Tibial nerve (tissue), 4 donors: ENCODE measurements at regions not wholly inside any gene's neighbourhood (a gene's known extent, or its start where the extent isn't known, plus 50 kb on each side); places are given as distances from the start of the nearest gene placed in this dataset.

Experiments
- DNase-seq, 2 donors: peaks; one replicate each; pipeline ENCODE4 v3.0.0-alpha.2; 2019; ENCODE audit warnings: low spot score in 2 of 2
- H3K27ac ChIP-seq, 4 donors: fragments of 200-600 bp; sonication (generic) in 3 of 4; one replicate each; pipeline ENCODE4 v1.5.1; 2017 to 2019; ENCODE audit warnings: mild to moderate bottlenecking in 1 of 4
- H3K27me3 ChIP-seq, 2 donors: fragments of 200-600 bp; sonication (generic) in 1 of 2; one replicate each; pipeline versions ENCODE4 v1.5.1 to v1.6.0; 2017 to 2019
- H3K36me3 ChIP-seq, 3 donors: fragments of 200-600 bp; sonication (generic); one replicate each; pipeline ENCODE4 v1.5.1; 2018 to 2019
- H3K4me1 ChIP-seq, 4 donors: fragments of 200-600 bp; sonication (generic) in 3 of 4; one replicate each; pipeline ENCODE4 v1.5.1; 2017 to 2019
- H3K4me3 ChIP-seq, 4 donors: fragments of 200-600 bp; sonication (generic) in 3 of 4; one replicate each; pipeline ENCODE4 v1.5.1; 2017 to 2019; ENCODE audit warnings: mild to moderate bottlenecking in 1 of 4, moderate library complexity in 1 of 4
- H3K9me3 ChIP-seq, 4 donors: fragments of 200-600 bp; sonication (generic) in 3 of 4; one replicate each; pipeline ENCODE4 v1.5.1; 2017 to 2019
- CTCF ChIP-seq, 5 experiments: fragments of 200-600 bp in 3 of 5; fragments of 450-650 bp in 2 of 5; sonication (generic) in 3 of 5; IDR thresholded peaks; one replicate each; pipeline ENCODE4 v1.5.1; 2016 to 2019; ENCODE audit warnings: antibody characterized with exemption in 5 of 5, mild to moderate bottlenecking in 3 of 5, moderate library complexity in 2 of 5
- EP300 ChIP-seq, 2 donors: sonication (generic); formaldehyde crosslinking; IDR thresholded peaks; one replicate each; pipeline ENCODE4 v1.6.1; 2017; ENCODE audit warnings: antibody characterized with exemption in 2 of 2, mild to moderate bottlenecking in 1 of 2
- POLR2A ChIP-seq, 2 donors: fragments of 450-650 bp; IDR thresholded peaks; one replicate each; pipeline ENCODE4 v1.6.1; 2017; ENCODE audit warnings: antibody characterized with exemption in 2 of 2, mild to moderate bottlenecking in 2 of 2, moderate library complexity in 2 of 2
- WGBS, 2 donors: methylation state at CpG; one replicate each; pipeline ENCODE4 v1.1.5; 2018; 5-methylcytosine and 5-hydroxymethylcytosine counted together

GRCh38 chr4:151952711-151953254, 192.0 kb upstream of the GATB start:
- no peak overlapping the region for H3K4me3 ChIP-seq
- H3K27me3 ChIP-seq, result no peaks in the 10 kb centered on the region
- H3K27ac ChIP-seq, result no peak overlapping the region
- no peak for DNase-seq
- no peaks in the 10 kb centered on the region for H3K4me1 ChIP-seq
- TF ChIP-seq EP300 (IDR thresholded peaks at IDR 0.05) (no peak), CTCF (IDR thresholded peaks at IDR 0.05) (no peak), POLR2A (IDR thresholded peaks at IDR 0.05) (no peak)
- peaks cover 0 to 2% (median 0%) of the 10 kb centered on the region in 4 donors for H3K9me3 ChIP-seq
- no peaks in the 10 kb centered on the region for H3K36me3 ChIP-seq
- 90 to 92% methylated on average over 6 of the region's 6 CpGs for WGBS, 2 donors

- TF ChIP-seq EP300 (IDR thresholded peaks at IDR 0.05) (no peak), CTCF (IDR thresholded peaks at IDR 0.05) (no peak), POLR2A (IDR thresholded peaks at IDR 0.05) (no peak)
- H3K4me3 ChIP-seq, result no peak overlapping the region
- H3K9me3 ChIP-seq, result peaks cover 0 to 9% (median 0%) of the 10 kb centered on the region in 4 donors
- DNase-seq, result no peak
- no peaks in the 10 kb centered on the region for H3K36me3 ChIP-seq
- no peaks in the 10 kb centered on the region for H3K4me1 ChIP-seq
- 52 to 60% methylated on average over 4 of the region's 4 CpGs for WGBS, 2 donors
- H3K27me3 ChIP-seq, result no peaks in the 10 kb centered on the region
- no peak overlapping the region for H3K27ac ChIP-seq
Measured at GRCh38 chr4:151952137-151952536, 191.3 kb upstream of the GATB start.

- DNase-seq, result no peak
- no peaks in the 10 kb centered on the region for H3K4me1 ChIP-seq
- no peak overlapping the region for H3K27ac ChIP-seq
- WGBS, 2 donors, result 55 to 56% methylated on average over 5 of the region's 5 CpGs
- TF ChIP-seq CTCF (IDR thresholded peaks at IDR 0.05), result no peak
- TF ChIP-seq EP300 (IDR thresholded peaks at IDR 0.05), result no peak
- no peak for TF ChIP-seq POLR2A (IDR thresholded peaks at IDR 0.05)
- no peak overlapping the region for H3K4me3 ChIP-seq
- H3K9me3 ChIP-seq, result peaks cover 0 to 13% (median 0%) of the 10 kb centered on the region in 4 donors
- H3K27me3 ChIP-seq, result no peaks in the 10 kb centered on the region
- no peaks in the 10 kb centered on the region for H3K36me3 ChIP-seq
Measured at GRCh38 chr4:151951671-151952050, 190.9 kb upstream of the GATB start.

GRCh38 chr4:151950993-151951670, 190.3 kb upstream of the GATB start:
- WGBS, 2 donors, result 73 to 78% methylated on average over 12 of the region's 12 CpGs
- Histone ChIP-seq H3K4me3 (no peak overlapping the region), H3K9me3 (peaks cover 0 to 17% (median 0%) of the 10 kb centered on the region in 4 donors), H3K27ac (no peak overlapping the region), H3K36me3 (no peaks in the 10 kb centered on the region), H3K27me3 (no peaks in the 10 kb centered on the region), H3K4me1 (no peaks in the 10 kb centered on the region)
- no peak for DNase-seq
- TF ChIP-seq POLR2A (IDR thresholded peaks at IDR 0.05), result no peak
- no peak for TF ChIP-seq CTCF (IDR thresholded peaks at IDR 0.05)
- TF ChIP-seq EP300 (IDR thresholded peaks at IDR 0.05), result no peak

- no peaks in the 10 kb centered on the region for H3K27me3 ChIP-seq
- H3K9me3 ChIP-seq, result peaks cover 0 to 17% (median 0%) of the 10 kb centered on the region in 4 donors
- H3K27ac ChIP-seq, result no peak overlapping the region
- DNase-seq, result no peak
- H3K36me3 ChIP-seq, result no peaks in the 10 kb centered on the region
- no peak for TF ChIP-seq CTCF (IDR thresholded peaks at IDR 0.05)
- TF ChIP-seq POLR2A (IDR thresholded peaks at IDR 0.05), result no peak
- TF ChIP-seq EP300 (IDR thresholded peaks at IDR 0.05), result no peak
- H3K4me3 ChIP-seq, result no peak overlapping the region
- H3K4me1 ChIP-seq, result no peaks in the 10 kb centered on the region
- WGBS, 2 donors, result 88 to 93% methylated on average over 1 of the region's 1 CpG
Measured at GRCh38 chr4:151948351-151949016, 187.7 kb upstream of the GATB start.
